ENCODE measurements at regions not wholly inside any gene's neighbourhood (a gene's known extent, or its start where the extent isn't known, plus 50 kb on each side); places are given as distances from the start of the nearest gene placed in this dataset.
A peak's percentile ranks its signal among the peaks of the same experiment; 100 is the strongest.
"Not testable (repeated sequence)": the region's sequence is repeated elsewhere in the genome, so short reads cannot be mapped to it uniquely, and the experiment has no call there.

- H3K9me3 ChIP-seq (ENCODE audit: insufficient read depth, low read depth, low read length) = no peaks in the 10 kb centered on the region
- no peaks in the 10 kb centered on the region for H3K4me1 ChIP-seq (ENCODE audit: insufficient read depth, low read length)
- no peak overlapping the region for H3K9ac ChIP-seq (ENCODE audit: low read depth, low read length)
- H3K27ac ChIP-seq (ENCODE audit: low read length) = no peak overlapping the region
- H3K36me3 ChIP-seq (ENCODE audit: insufficient read depth, low read depth, low read length) = no peaks in the 10 kb centered on the region
- no peak overlapping the region for H3K4me3 ChIP-seq (ENCODE audit: low read length)
- H3K27me3 ChIP-seq (ENCODE audit: insufficient read depth, low read length) = no peaks in the 10 kb centered on the region
These were observed 589.2 kb downstream of the PRR16 start for GRCh38 chr5:121053055-121053985.

GRCh38 chr5:121055586-121055985 is 591.5 kb downstream of the PRR16 start:
- Histone ChIP-seq H3K9ac (ENCODE audit: low read depth, low read length) (no peak overlapping the region), H3K4me1 (ENCODE audit: insufficient read depth, low read length) (no peaks in the 10 kb centered on the region), H3K9me3 (ENCODE audit: insufficient read depth, low read depth, low read length) (no peaks in the 10 kb centered on the region), H3K4me3 (ENCODE audit: low read length) (no peak overlapping the region), H3K36me3 (ENCODE audit: insufficient read depth, low read depth, low read length) (no peaks in the 10 kb centered on the region), H3K27me3 (ENCODE audit: insufficient read depth, low read length) (no peaks in the 10 kb centered on the region), H3K27ac (ENCODE audit: low read length) (no peak overlapping the region)

GRCh38 chr5:121064241-121064640 is 600.1 kb downstream of the PRR16 start:
- H3K36me3 ChIP-seq (ENCODE audit: insufficient read depth, low read depth, low read length); H3K9me3 ChIP-seq (ENCODE audit: insufficient read depth, low read depth, low read length); H3K9ac ChIP-seq (ENCODE audit: low read depth, low read length); H3K27ac ChIP-seq (ENCODE audit: low read length); H3K27me3 ChIP-seq (ENCODE audit: insufficient read depth, low read length); H3K4me1 ChIP-seq (ENCODE audit: insufficient read depth, low read length): not testable (repeated sequence)
- H3K4me3 ChIP-seq (ENCODE audit: low read length) = peak overlapping the region; percentile 21; the same call in 1 of the 2 replicates

GRCh38 chr5:121086671-121087070 is 622.6 kb downstream of the PRR16 start:
- H3K36me3 ChIP-seq (ENCODE audit: insufficient read depth, low read depth, low read length) = no peaks in the 10 kb centered on the region
- H3K4me1 ChIP-seq (ENCODE audit: insufficient read depth, low read length) = no peaks in the 10 kb centered on the region
- no peaks in the 10 kb centered on the region for H3K9me3 ChIP-seq (ENCODE audit: insufficient read depth, low read depth, low read length)
- H3K27ac ChIP-seq (ENCODE audit: low read length) = no peak overlapping the region
- H3K9ac ChIP-seq (ENCODE audit: low read depth, low read length) = no peak overlapping the region
- H3K4me3 ChIP-seq (ENCODE audit: low read length) = no peak overlapping the region
- H3K27me3 ChIP-seq (ENCODE audit: insufficient read depth, low read length) = no peaks in the 10 kb centered on the region

GRCh38 chr5:121087560-121087959 is 623.5 kb downstream of the PRR16 start:
- no peaks in the 10 kb centered on the region for H3K27me3 ChIP-seq (ENCODE audit: insufficient read depth, low read length)
- H3K4me3 ChIP-seq (ENCODE audit: low read length) = no peak overlapping the region
- no peaks in the 10 kb centered on the region for H3K36me3 ChIP-seq (ENCODE audit: insufficient read depth, low read depth, low read length)
- no peaks in the 10 kb centered on the region for H3K9me3 ChIP-seq (ENCODE audit: insufficient read depth, low read depth, low read length)
- no peak overlapping the region for H3K9ac ChIP-seq (ENCODE audit: low read depth, low read length)
- H3K27ac ChIP-seq (ENCODE audit: low read length) = no peak overlapping the region
- H3K4me1 ChIP-seq (ENCODE audit: insufficient read depth, low read length) = no peaks in the 10 kb centered on the region

- H3K4me3 ChIP-seq (ENCODE audit: low read length) = no peak overlapping the region
- H3K27me3 ChIP-seq (ENCODE audit: insufficient read depth, low read length) = no peaks in the 10 kb centered on the region
- no peak overlapping the region for H3K27ac ChIP-seq (ENCODE audit: low read length)
- H3K9me3 ChIP-seq (ENCODE audit: insufficient read depth, low read depth, low read length) = no peaks in the 10 kb centered on the region
- H3K36me3 ChIP-seq (ENCODE audit: insufficient read depth, low read depth, low read length) = no peaks in the 10 kb centered on the region
- no peak overlapping the region for H3K9ac ChIP-seq (ENCODE audit: low read depth, low read length)
- H3K4me1 ChIP-seq (ENCODE audit: insufficient read depth, low read length) = no peaks in the 10 kb centered on the region
These were observed 624.2 kb downstream of the PRR16 start for GRCh38 chr5:121088341-121088740.

- Histone ChIP-seq H3K27ac (ENCODE audit: low read length) (no peak overlapping the region), H3K9me3 (ENCODE audit: insufficient read depth, low read depth, low read length) (no peaks in the 10 kb centered on the region), H3K27me3 (ENCODE audit: insufficient read depth, low read length) (no peaks in the 10 kb centered on the region), H3K4me3 (ENCODE audit: low read length) (no peak overlapping the region), H3K9ac (ENCODE audit: low read depth, low read length) (no peak overlapping the region), H3K36me3 (ENCODE audit: insufficient read depth, low read depth, low read length) (no peaks in the 10 kb centered on the region), H3K4me1 (ENCODE audit: insufficient read depth, low read length) (no peaks in the 10 kb centered on the region)
These were observed 626.7 kb downstream of the PRR16 start for GRCh38 chr5:121090822-121091221.

GRCh38 chr5:121100931-121101330 is 636.8 kb downstream of the PRR16 start:
- no peaks in the 10 kb centered on the region for H3K4me1 ChIP-seq (ENCODE audit: insufficient read depth, low read length)
- no peak overlapping the region for H3K27ac ChIP-seq (ENCODE audit: low read length)
- H3K4me3 ChIP-seq (ENCODE audit: low read length) = no peak overlapping the region
- H3K27me3 ChIP-seq (ENCODE audit: insufficient read depth, low read length) = no peaks in the 10 kb centered on the region
- H3K36me3 ChIP-seq (ENCODE audit: insufficient read depth, low read depth, low read length) = no peaks in the 10 kb centered on the region
- H3K9me3 ChIP-seq (ENCODE audit: insufficient read depth, low read depth, low read length) = no peaks in the 10 kb centered on the region
- no peak overlapping the region for H3K9ac ChIP-seq (ENCODE audit: low read depth, low read length)

GRCh38 chr5:121105921-121106320 is 641.8 kb downstream of the PRR16 start:
- no peak overlapping the region for H3K4me3 ChIP-seq (ENCODE audit: low read length)
- no peak overlapping the region for H3K9ac ChIP-seq (ENCODE audit: low read depth, low read length)
- no peaks in the 10 kb centered on the region for H3K9me3 ChIP-seq (ENCODE audit: insufficient read depth, low read depth, low read length)
- no peaks in the 10 kb centered on the region for H3K27me3 ChIP-seq (ENCODE audit: insufficient read depth, low read length)
- no peaks in the 10 kb centered on the region for H3K4me1 ChIP-seq (ENCODE audit: insufficient read depth, low read length)
- H3K36me3 ChIP-seq (ENCODE audit: insufficient read depth, low read depth, low read length) = no peaks in the 10 kb centered on the region
- no peak overlapping the region for H3K27ac ChIP-seq (ENCODE audit: low read length)

- not testable (repeated sequence) for H3K4me1 ChIP-seq (ENCODE audit: insufficient read depth, low read length); H3K4me3 ChIP-seq (ENCODE audit: low read length); H3K36me3 ChIP-seq (ENCODE audit: insufficient read depth, low read depth, low read length); H3K9ac ChIP-seq (ENCODE audit: low read depth, low read length); H3K27ac ChIP-seq (ENCODE audit: low read length); H3K9me3 ChIP-seq (ENCODE audit: insufficient read depth, low read depth, low read length); H3K27me3 ChIP-seq (ENCODE audit: insufficient read depth, low read length)
These were observed 642.9 kb downstream of the PRR16 start for GRCh38 chr5:121106721-121107690.

- Histone ChIP-seq H3K9ac (ENCODE audit: low read depth, low read length) (no peak overlapping the region), H3K4me1 (ENCODE audit: insufficient read depth, low read length) (no peaks in the 10 kb centered on the region), H3K4me3 (ENCODE audit: low read length) (no peak overlapping the region), H3K36me3 (ENCODE audit: insufficient read depth, low read depth, low read length) (no peaks in the 10 kb centered on the region), H3K27me3 (ENCODE audit: insufficient read depth, low read length) (no peaks in the 10 kb centered on the region), H3K9me3 (ENCODE audit: insufficient read depth, low read depth, low read length) (no peaks in the 10 kb centered on the region), H3K27ac (ENCODE audit: low read length) (no peak overlapping the region)
These were observed 644.6 kb downstream of the PRR16 start for GRCh38 chr5:121108725-121109124.
